Caki2 (cell line): ENCODE measurements at regions not wholly inside any gene's neighbourhood (a gene's known extent, or its start where the extent isn't known, plus 50 kb on each side); places are given as distances from the start of the nearest gene placed in this dataset.

Source experiments
- DNase-seq: peaks from one replicate; pipeline ENCODE4 v3.0.0-alpha.2; 2015; ENCODE audit warnings: low read depth
- in situ Hi-C: cut with HindIII; loops from 2 replicates; pipeline ENCODE4 v1.10.0; 2016; ENCODE audit warnings: low sequenced_read_pairs, low pct_unique_long_range_greater_than_20kb, mixed read lengths

GRCh38 chr12:77486872-77487271, 343.8 kb upstream of the NAV3 start:
- DNase-seq, result no peak
- in situ Hi-C loops, result loop anchor here (10.0 kb wide), 1 partner anchor 548 kb away; no protein-coding TSS in a partner anchor

GRCh38 chr12:77485961-77486854, 344.5 kb upstream of the NAV3 start:
- in situ Hi-C loops, result loop anchor here (10.0 kb wide), 1 partner anchor 549 kb away; no protein-coding TSS in a partner anchor
- no peak for DNase-seq

- DNase-seq, result no peak
- in situ Hi-C loops, result loop anchor here (10.0 kb wide), 1 partner anchor 553 kb away; no protein-coding TSS in a partner anchor
Measured at GRCh38 chr12:77481687-77482086, 349.0 kb upstream of the NAV3 start.

GRCh38 chr12:77477907-77478533, 352.7 kb upstream of the NAV3 start:
- in situ Hi-C loops, result no loop called here
- no peak for DNase-seq

GRCh38 chr12:77471801-77472200, 358.9 kb upstream of the NAV3 start:
- in situ Hi-C loops, result no loop called here

GRCh38 chr12:77469578-77470333, 360.9 kb upstream of the NAV3 start:
- in situ Hi-C loops, result no loop called here
- DNase-seq, result no peak

More at GRCh38 chr12:77471801-77472200, 358.9 kb upstream of the NAV3 start:
- DNase-seq, result no peak

GRCh38 chr12:77442633-77443032, 377.3 kb upstream of the E2F7 start:
- no peak for DNase-seq
- in situ Hi-C loops, result no loop called here

- in situ Hi-C loops, result no loop called here
- no peak for DNase-seq
Measured at GRCh38 chr12:77439749-77440148, 374.4 kb upstream of the E2F7 start.

- in situ Hi-C loops, result no loop called here
- no peak for DNase-seq
Measured at GRCh38 chr12:77438644-77439043, 373.3 kb upstream of the E2F7 start.

GRCh38 chr12:77437206-77437605, 371.8 kb upstream of the E2F7 start:
- DNase-seq, result no peak
- in situ Hi-C loops, result no loop called here

GRCh38 chr12:77435446-77436091, 370.2 kb upstream of the E2F7 start:
- no peak for DNase-seq
- in situ Hi-C loops, result no loop called here

- in situ Hi-C loops, result no loop called here
- no peak for DNase-seq
Measured at GRCh38 chr12:77433799-77434198, 368.4 kb upstream of the E2F7 start.

- in situ Hi-C loops, result no loop called here
- no peak for DNase-seq
Measured at GRCh38 chr12:77429426-77429825, 364.1 kb upstream of the E2F7 start.

- in situ Hi-C loops, result no loop called here
- DNase-seq, result no peak
Measured at GRCh38 chr12:77421152-77421551, 355.8 kb upstream of the E2F7 start.

- no peak for DNase-seq
- in situ Hi-C loops, result no loop called here
Measured at GRCh38 chr12:77409551-77409950, 344.2 kb upstream of the E2F7 start.

- in situ Hi-C loops, result no loop called here
Measured at GRCh38 chr12:77407931-77408330, 342.6 kb upstream of the E2F7 start.

GRCh38 chr12:77406219-77406905, 341.0 kb upstream of the E2F7 start:
- in situ Hi-C loops, result no loop called here
- DNase-seq, result no peak

More at GRCh38 chr12:77407931-77408330, 342.6 kb upstream of the E2F7 start:
- DNase-seq, result no peak

GRCh38 chr12:77402716-77403115, 337.3 kb upstream of the E2F7 start:
- no peak for DNase-seq

More at GRCh38 chr12:77402716-77403115, 337.3 kb upstream of the E2F7 start:
- in situ Hi-C loops, result no loop called here
